ENCODE measurements at regions not wholly inside any gene's neighbourhood (a gene's known extent, or its start where the extent isn't known, plus 50 kb on each side); places are given as distances from the start of the nearest gene placed in this dataset.

- no peak overlapping the region for H3K4me3 ChIP-seq (ENCODE audit: low read depth, low read length)
- DNase-seq (ENCODE audit: low read depth) = no peak
- TF ChIP-seq, protein P1, sequence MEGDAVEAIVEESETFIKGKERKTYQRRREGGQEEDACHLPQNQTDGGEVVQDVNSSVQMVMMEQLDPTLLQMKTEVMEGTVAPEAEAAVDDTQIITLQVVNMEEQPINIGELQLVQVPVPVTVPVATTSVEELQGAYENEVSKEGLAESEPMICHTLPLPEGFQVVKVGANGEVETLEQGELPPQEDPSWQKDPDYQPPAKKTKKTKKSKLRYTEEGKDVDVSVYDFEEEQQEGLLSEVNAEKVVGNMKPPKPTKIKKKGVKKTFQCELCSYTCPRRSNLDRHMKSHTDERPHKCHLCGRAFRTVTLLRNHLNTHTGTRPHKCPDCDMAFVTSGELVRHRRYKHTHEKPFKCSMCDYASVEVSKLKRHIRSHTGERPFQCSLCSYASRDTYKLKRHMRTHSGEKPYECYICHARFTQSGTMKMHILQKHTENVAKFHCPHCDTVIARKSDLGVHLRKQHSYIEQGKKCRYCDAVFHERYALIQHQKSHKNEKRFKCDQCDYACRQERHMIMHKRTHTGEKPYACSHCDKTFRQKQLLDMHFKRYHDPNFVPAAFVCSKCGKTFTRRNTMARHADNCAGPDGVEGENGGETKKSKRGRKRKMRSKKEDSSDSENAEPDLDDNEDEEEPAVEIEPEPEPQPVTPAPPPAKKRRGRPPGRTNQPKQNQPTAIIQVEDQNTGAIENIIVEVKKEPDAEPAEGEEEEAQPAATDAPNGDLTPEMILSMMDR (IDR thresholded peaks at IDR 0.05; ENCODE audit: low read depth, low read length, missing control alignments) = no peak
Observed at GRCh38 chr20:7257692-7258466, 490.4 kb downstream of the BMP2 start.

DNA sequence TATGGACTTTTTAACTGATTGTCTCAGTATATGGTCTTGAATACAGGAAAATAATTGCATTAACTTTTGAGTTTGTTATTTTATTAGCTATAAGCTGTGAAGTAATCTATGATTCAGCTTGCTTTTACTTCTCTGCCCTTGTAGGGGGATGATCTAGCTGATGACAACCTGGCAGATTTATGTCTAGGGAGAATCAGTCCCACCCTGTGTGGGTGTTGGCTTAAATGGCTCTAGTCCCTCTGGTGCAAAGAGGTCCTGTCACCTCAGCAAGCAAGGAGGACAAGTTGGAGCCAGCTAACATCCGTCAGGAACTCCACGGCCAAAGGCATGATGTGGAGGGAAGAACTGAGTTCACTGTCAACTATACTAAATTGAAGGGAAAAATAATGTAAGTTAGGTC, 495.3 kb downstream of the BMP2 start:
- DNase-seq (ENCODE audit: low read depth) = no peak
- no peak overlapping the region for H3K4me3 ChIP-seq (ENCODE audit: low read depth, low read length)
- TF ChIP-seq, protein P1 (IDR thresholded peaks at IDR 0.05; ENCODE audit: low read depth, low read length, missing control alignments) = no peak

DNA sequence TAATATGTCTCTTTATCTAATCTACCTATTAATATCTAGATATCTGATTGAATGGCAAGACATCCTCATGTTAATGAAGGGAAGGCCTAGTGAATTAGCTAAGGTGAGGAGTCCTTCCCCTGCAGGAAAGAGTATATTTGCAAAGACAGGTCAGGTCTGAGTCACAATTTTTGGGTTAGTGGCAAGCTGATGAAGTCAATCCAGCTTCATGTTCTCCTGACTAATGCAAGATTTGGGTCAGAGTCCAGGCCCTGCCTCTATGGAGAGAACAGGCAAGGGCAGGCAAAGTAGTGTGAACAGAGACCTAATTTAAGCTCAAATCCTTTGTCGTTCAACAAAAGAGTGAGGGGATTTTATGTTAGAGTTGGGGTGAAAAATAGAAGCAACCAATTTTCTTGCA, 496.7 kb downstream of the BMP2 start:
- DNase-seq (ENCODE audit: low read depth) = no peak
- no peak overlapping the region for H3K4me3 ChIP-seq (ENCODE audit: low read depth, low read length)
- TF ChIP-seq, protein P1 (IDR thresholded peaks at IDR 0.05; ENCODE audit: low read depth, low read length, missing control alignments) = no peak

GRCh38 chr20:7269452-7269851, 502.0 kb downstream of the BMP2 start:
- TF ChIP-seq, protein P1 (IDR thresholded peaks at IDR 0.05; ENCODE audit: low read depth, low read length, missing control alignments) = no peak
- DNase-seq (ENCODE audit: low read depth) = no peak
- H3K4me3 ChIP-seq (ENCODE audit: low read depth, low read length) = no peak overlapping the region

- TF ChIP-seq, protein P1 (IDR thresholded peaks at IDR 0.05; ENCODE audit: low read depth, low read length, missing control alignments) = no peak
- DNase-seq (ENCODE audit: low read depth) = no peak
- no peak overlapping the region for H3K4me3 ChIP-seq (ENCODE audit: low read depth, low read length)
Observed at GRCh38 chr20:7272512-7272911, 505.0 kb downstream of the BMP2 start.

DNA sequence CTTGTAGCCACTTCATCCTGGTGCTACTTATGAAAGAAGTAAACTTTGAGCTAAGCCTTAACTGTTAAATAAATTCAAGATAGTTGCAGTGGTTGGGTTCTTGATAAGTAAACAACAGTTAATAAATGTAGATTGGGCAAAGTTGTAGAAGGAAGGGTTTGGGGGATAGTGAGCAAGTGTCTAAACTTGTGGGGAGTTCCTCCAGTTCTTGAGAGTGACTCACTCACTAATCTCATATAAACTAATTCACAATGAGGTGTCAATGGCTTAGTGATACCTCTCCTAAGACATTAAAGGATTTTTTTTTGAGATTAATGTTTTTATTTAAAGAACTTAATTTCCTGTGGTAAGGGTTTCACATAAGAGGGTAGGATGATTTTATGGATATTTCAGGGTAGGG, 507.4 kb downstream of the BMP2 start:
- no peak for DNase-seq (ENCODE audit: low read depth)
- TF ChIP-seq, protein P1 (IDR thresholded peaks at IDR 0.05; ENCODE audit: low read depth, low read length, missing control alignments) = no peak
- no peak overlapping the region for H3K4me3 ChIP-seq (ENCODE audit: low read depth, low read length)

DNA sequence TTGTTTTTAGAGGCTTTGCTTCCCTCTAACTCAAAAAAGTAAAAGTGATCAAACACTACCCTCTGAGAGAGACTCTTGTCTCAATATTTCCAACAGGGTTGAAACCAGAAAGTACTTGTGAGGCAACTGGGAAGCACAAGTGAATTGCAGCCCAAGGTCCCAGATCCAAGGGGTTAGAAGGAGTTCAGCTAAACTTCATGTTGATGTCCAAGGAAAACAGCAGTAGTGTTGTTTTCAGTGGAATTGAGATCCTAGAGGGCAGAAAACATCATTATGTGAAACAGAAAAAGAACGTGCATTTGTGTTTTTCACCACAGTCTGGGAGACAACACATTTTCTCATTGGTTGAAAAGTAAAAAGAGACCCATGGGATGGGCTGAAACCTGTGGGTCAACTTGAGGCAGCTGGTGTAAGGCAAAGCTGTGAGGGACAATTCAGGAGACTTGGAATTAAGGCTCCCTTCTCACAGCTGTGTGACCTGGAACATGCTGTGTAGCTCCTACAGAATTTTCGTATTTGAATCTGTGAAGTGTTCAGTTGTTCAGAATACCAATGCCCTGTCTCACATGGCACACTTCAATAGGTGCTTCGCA, 508.3 kb downstream of the BMP2 start:
- TF ChIP-seq, protein P1 (IDR thresholded peaks at IDR 0.05; ENCODE audit: low read depth, low read length, missing control alignments) = no peak
- H3K4me3 ChIP-seq (ENCODE audit: low read depth, low read length) = no peak overlapping the region
- DNase-seq (ENCODE audit: low read depth) = no peak
